Subcutaneous abdominal adipose tissue (tissue), 5 donors: ENCODE measurements at regions not wholly inside any gene's neighbourhood (a gene's known extent, or its start where the extent isn't known, plus 50 kb on each side); places are given as distances from the start of the nearest gene placed in this dataset.

Source experiments
- H3K27ac ChIP-seq: one replicate; pipeline ENCODE4 v1.7.0; 2013; ENCODE audit warnings: low read depth, mild to moderate bottlenecking, inconsistent platforms, low read length, moderate library complexity
- H3K27me3 ChIP-seq, 5 donors: one replicate each; pipeline ENCODE4 v1.7.0; 2013; ENCODE audit warnings: low read length in 5 of 5, inconsistent platforms in 1 of 5; ENCODE audit not compliant: control insufficient read depth in 5 of 5, insufficient read depth in 4 of 5
- H3K36me3 ChIP-seq, 5 donors: one replicate each; pipeline ENCODE4 v1.7.0; 2013; ENCODE audit warnings: low read length in 5 of 5; ENCODE audit not compliant: control insufficient read depth in 5 of 5, insufficient read depth in 5 of 5
- H3K4me1 ChIP-seq, 5 donors: one replicate each; pipeline ENCODE4 v1.7.0; 2013; ENCODE audit warnings: low read length in 5 of 5, mild to moderate bottlenecking in 3 of 5, moderate library complexity in 1 of 5; ENCODE audit not compliant: control insufficient read depth in 5 of 5, insufficient read depth in 5 of 5
- H3K4me3 ChIP-seq, 5 donors: one replicate each; pipeline ENCODE4 v1.7.0; 2013; ENCODE audit warnings: low read length in 5 of 5, low read depth in 1 of 5
- H3K9ac ChIP-seq, 5 donors: one replicate each; pipeline ENCODE4 v1.7.0; 2013; ENCODE audit warnings: low read length in 5 of 5, mild to moderate bottlenecking in 4 of 5, moderate library complexity in 3 of 5
- H3K9me3 ChIP-seq, 5 donors: one replicate each; pipeline ENCODE4 v1.7.0; 2013; ENCODE audit warnings: low read length in 5 of 5; ENCODE audit not compliant: control insufficient read depth in 5 of 5
- donor health status: healthy.
- donor health status: healthy.
- donor health status: healthy.
- donor health status: healthy.
- donor health status: healthy.

DNA sequence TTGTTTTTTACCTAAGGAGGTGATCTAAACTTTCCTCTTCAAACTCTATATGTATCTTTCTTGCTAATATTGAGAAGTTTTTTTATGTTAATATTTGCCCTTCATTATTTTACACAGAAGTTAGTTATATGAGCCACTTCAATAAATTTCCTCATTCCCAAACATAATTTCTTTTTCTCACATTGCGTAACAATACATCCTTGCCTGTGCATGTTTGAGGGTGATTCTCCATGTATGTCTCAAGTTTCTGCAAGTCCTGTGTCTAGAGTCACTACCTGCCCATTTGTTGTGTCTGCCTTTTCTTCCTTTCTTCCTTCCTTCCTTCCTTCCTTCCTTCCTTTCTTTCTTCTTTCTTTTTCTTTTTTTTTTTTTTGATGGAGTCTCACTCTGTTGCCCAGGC is 2057.9 kb downstream of the PCDH7 start:
- Histone ChIP-seq H3K36me3 (no peaks in the 10 kb centered on the region), H3K27me3 (no peaks in the 10 kb centered on the region), H3K27ac (no peak overlapping the region), H3K9me3 (no peaks in the 10 kb centered on the region), H3K9ac (no peak overlapping the region), H3K4me1 (no peaks in the 10 kb centered on the region), H3K4me3 (no peak overlapping the region)

- Histone ChIP-seq H3K9me3 (no peaks in the 10 kb centered on the region), H3K36me3 (no peaks in the 10 kb centered on the region), H3K4me3 (no peak overlapping the region), H3K9ac (no peak overlapping the region), H3K4me1 (no peaks in the 10 kb centered on the region), H3K27me3 (no peaks in the 10 kb centered on the region), H3K27ac (no peak overlapping the region)
These were observed 2058.8 kb downstream of the PCDH7 start for GRCh38 chr4:32778938-32779337.

- Histone ChIP-seq H3K9ac (no peak overlapping the region), H3K9me3 (no peaks in the 10 kb centered on the region), H3K4me3 (no peak overlapping the region), H3K36me3 (no peaks in the 10 kb centered on the region), H3K27ac (no peak overlapping the region), H3K27me3 (no peaks in the 10 kb centered on the region), H3K4me1 (peaks cover 0 to 14% (median 0%) of the 10 kb centered on the region in 5 donors)
These were observed 2068.9 kb downstream of the PCDH7 start for GRCh38 chr4:32789026-32789608.

DNA sequence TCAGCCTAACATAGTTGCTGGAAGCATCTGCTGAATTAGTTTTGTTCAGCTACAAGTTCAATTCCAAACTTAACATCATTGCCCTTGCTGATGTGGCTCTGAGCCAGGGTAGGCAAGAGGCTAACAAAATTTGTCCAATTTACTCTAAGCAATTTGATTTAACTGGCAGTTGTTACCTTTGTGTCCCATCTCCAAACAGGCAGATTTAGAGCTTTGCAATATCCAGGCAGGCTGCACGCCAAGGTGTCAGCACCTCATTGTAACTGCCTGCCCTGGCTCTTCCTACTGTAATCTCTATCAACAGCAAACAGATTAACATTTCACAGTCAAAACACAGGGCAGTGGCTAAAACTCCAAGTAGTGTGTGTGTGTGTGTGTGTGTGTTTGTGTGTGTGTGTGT is 2070.6 kb downstream of the PCDH7 start:
- no peak overlapping the region for H3K9ac ChIP-seq
- no peaks in the 10 kb centered on the region for H3K27me3 ChIP-seq
- peaks cover 0 to 14% (median 0%) of the 10 kb centered on the region in 5 donors for H3K4me1 ChIP-seq
- H3K27ac ChIP-seq: no peak overlapping the region
- no peaks in the 10 kb centered on the region for H3K36me3 ChIP-seq
- no peak overlapping the region for H3K4me3 ChIP-seq
- H3K9me3 ChIP-seq: no peaks in the 10 kb centered on the region

DNA sequence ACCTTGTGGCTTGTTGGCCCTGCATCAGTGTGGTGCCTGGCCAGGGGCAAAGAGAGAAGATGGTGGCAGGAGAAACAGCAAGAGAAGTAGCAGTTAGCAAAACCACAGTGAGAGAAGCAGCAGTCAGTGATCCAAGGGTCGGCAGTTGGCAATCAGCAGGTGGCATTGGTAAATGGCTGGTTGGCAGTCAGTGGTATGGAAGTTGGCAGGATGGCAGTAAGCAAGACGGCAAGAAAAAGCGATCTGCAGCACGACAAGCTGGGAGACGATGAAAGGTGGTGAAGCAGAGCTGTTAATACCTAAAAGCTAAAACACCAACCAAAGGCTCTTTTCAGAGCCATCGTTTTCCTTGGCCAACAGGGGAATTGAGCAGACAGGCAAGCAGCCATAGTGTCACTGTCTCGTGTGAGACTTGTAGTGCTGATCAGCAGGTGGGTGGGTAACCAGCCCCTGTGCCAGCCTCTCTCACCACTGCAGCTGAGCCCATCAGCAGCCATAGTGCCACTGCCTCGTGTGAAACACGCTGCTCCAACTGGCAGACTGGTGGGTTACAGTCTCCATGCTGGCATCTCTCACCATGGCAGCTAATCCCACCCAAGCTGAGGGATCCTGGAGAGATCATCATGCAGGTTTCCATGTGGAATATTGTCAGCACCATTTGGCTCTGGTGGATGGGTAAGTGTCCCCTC is 2078.4 kb downstream of the PCDH7 start:
- Histone ChIP-seq H3K36me3 (no peaks in the 10 kb centered on the region), H3K4me1 (no peaks in the 10 kb centered on the region), H3K9me3 (no peaks in the 10 kb centered on the region), H3K27ac (no peak overlapping the region), H3K27me3 (no peaks in the 10 kb centered on the region), H3K4me3 (no peak overlapping the region), H3K9ac (no peak overlapping the region)

GRCh38 chr4:32824336-32824735 is 2104.2 kb downstream of the PCDH7 start:
- peaks cover 3 to 13% (median 7%) of the 10 kb centered on the region in 5 donors for H3K9me3 ChIP-seq
- H3K4me3 ChIP-seq: no peak overlapping the region
- H3K27ac ChIP-seq: no peak overlapping the region
- no peaks in the 10 kb centered on the region for H3K36me3 ChIP-seq
- H3K9ac ChIP-seq: no peak overlapping the region
- H3K27me3 ChIP-seq: no peaks in the 10 kb centered on the region
- H3K4me1 ChIP-seq: no peaks in the 10 kb centered on the region

DNA sequence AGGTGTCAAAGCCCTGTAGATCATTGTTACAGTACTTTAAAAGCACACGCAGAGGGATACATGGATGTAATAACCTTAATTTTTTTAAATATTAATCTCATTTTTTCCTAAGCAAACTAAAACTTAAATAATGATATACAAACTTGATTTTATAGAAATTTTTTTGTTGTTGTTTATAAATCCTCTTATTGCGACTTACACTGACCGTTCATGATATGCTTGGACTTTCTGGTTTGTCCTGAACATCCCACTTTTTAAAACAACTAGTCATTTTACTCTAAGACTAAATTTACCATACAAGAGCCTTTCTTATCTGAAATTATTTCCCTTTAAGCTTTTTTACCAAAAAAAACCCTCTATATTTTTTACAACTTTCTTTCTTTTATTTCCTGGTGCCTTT is 2106.0 kb downstream of the PCDH7 start:
- no peaks in the 10 kb centered on the region for H3K4me1 ChIP-seq
- H3K27me3 ChIP-seq: no peaks in the 10 kb centered on the region
- no peak overlapping the region for H3K27ac ChIP-seq
- H3K4me3 ChIP-seq: no peak overlapping the region
- no peak overlapping the region for H3K9ac ChIP-seq
- H3K9me3 ChIP-seq: peaks cover 3 to 13% (median 7%) of the 10 kb centered on the region in 5 donors
- H3K36me3 ChIP-seq: no peaks in the 10 kb centered on the region

GRCh38 chr4:32830160-32830559 is 2110.0 kb downstream of the PCDH7 start:
- H3K9ac ChIP-seq: no peak overlapping the region
- H3K27ac ChIP-seq: no peak overlapping the region
- H3K4me1 ChIP-seq: no peaks in the 10 kb centered on the region
- H3K9me3 ChIP-seq: peaks cover 3 to 10% (median 7%) of the 10 kb centered on the region in 5 donors
- H3K36me3 ChIP-seq: no peaks in the 10 kb centered on the region
- H3K4me3 ChIP-seq: no peak overlapping the region
- H3K27me3 ChIP-seq: no peaks in the 10 kb centered on the region

DNA sequence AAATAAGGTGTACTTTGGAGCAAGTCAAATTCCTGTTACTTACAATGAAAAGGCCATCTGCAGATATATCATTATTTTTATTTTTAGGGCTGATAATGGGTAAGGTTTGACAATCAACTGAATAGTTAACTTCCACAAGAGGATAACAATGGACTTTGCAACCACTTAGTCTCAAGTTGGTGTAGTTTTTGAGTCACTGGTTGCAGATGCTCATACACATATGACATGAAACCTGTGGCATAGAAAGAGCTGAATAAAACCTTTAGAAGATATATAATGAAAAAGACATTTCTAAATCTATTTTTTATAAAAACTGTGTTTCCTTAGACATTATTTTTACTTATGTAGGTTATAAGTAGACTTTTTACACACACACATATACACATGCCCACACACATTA is 2110.9 kb downstream of the PCDH7 start:
- Histone ChIP-seq H3K4me1 (no peaks in the 10 kb centered on the region), H3K9ac (no peak overlapping the region), H3K36me3 (no peaks in the 10 kb centered on the region), H3K9me3 (peaks cover 0 to 8% (median 3%) of the 10 kb centered on the region in 5 donors), H3K27ac (no peak overlapping the region), H3K27me3 (no peaks in the 10 kb centered on the region), H3K4me3 (no peak overlapping the region)

DNA sequence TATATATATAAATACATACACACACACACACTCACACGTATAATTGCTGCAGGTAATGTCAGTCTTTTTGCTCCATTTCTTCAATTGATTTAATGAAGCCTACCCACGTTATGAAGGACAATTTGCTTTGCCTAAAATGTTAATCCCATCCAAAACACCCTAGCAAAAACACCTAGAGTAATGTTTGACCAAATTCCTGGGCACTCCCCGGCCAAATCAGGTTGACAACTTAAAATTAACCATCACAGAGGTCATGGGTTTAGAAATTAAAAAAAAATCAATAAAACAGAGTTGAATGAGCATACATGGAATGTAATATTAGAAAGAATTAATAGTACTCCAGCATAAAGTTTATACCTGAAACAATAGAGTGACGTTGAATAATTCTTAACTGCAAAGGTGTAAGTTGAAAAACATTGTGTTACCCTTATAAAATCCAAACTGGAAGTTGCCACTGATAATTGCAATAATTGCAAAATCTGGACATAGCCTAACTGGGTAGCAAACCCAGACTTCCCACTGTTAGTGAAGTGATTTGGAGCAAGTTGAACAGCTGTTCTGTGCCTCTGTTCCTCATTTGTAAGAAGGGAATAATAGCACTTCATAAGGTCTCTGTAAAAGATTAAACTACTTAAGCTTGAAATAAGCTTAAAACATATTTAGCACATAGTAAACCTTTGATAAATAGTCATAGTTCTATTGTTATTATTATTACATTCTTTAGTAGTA is 2120.5 kb downstream of the PCDH7 start:
- Histone ChIP-seq H3K9ac (no peak overlapping the region), H3K9me3 (no peaks in the 10 kb centered on the region), H3K27me3 (no peaks in the 10 kb centered on the region), H3K4me3 (no peak overlapping the region), H3K4me1 (no peaks in the 10 kb centered on the region), H3K36me3 (no peaks in the 10 kb centered on the region), H3K27ac (no peak overlapping the region)
